ENCODE measurements at regions not wholly inside any gene's neighbourhood (a gene's known extent, or its start where the extent isn't known, plus 50 kb on each side); places are given as distances from the start of the nearest gene placed in this dataset.

- TF ChIP-seq CTCF (IDR thresholded peaks at IDR 0.05) (no peak), POLR2A (IDR thresholded peaks at IDR 0.05) (no peak), POLR2AphosphoS5 (IDR thresholded peaks at IDR 0.05) (no peak)
Observed at GRCh38 chr2:226491112-226491511, 308.5 kb downstream of the IRS1 start.
